ENCODE measurements at regions not wholly inside any gene's neighbourhood (a gene's known extent, or its start where the extent isn't known, plus 50 kb on each side); places are given as distances from the start of the nearest gene placed in this dataset.

- H3K4me3 ChIP-seq (ENCODE audit: low read depth in 2 of 2, low read length in 2 of 2) = no peak overlapping the region
- no peaks in the 10 kb centered on the region for H3K27me3 ChIP-seq (ENCODE audit: control insufficient read depth, insufficient read depth, low read length)
- POLR2A ChIA-PET = no interaction called here
- H3K36me3 ChIP-seq (ENCODE audit: control insufficient read depth, insufficient read depth, low read length) = no peaks in the 10 kb centered on the region
- no TSS peak for BruUV-seq (replicated peaks)
- no peak for ATAC-seq
- no peaks in the 10 kb centered on the region for H3K4me1 ChIP-seq (ENCODE audit: control insufficient read depth, insufficient read depth, low read length)
- TF ChIP-seq CTCF (IDR thresholded peaks at IDR 0.05) (no peak), REST (IDR thresholded peaks at IDR 0.05; ENCODE audit: insufficient read depth in 1 of 2, low read depth in 2 of 2, low read length in 1 of 2) (no peak), TCF7L2 (IDR thresholded peaks at IDR 0.05; ENCODE audit: low read depth, low read length) (no peak), POLR2AphosphoS5 (IDR thresholded peaks at IDR 0.05; ENCODE audit: low read depth, low read length) (no peak), SIN3A (IDR thresholded peaks at IDR 0.05; ENCODE audit: borderline replicate concordance, insufficient read depth, low read depth, low read length) (no peak)
- H3K27ac ChIP-seq (ENCODE audit: low read length) = no peak overlapping the region
- intact Hi-C loops (cut with micrococcal nuclease; ENCODE audit: unreplicated experiment) = no loop called here
- no peaks in the 10 kb centered on the region for H3K9me3 ChIP-seq (ENCODE audit: control insufficient read depth, insufficient read depth, low read depth, low read length)
- DNase-seq (ENCODE audit: low read depth, low spot score) = no peak
- in situ Hi-C loops (cut with HindIII; ENCODE audit: low pct_unique_long_range_greater_than_20kb, low sequenced_read_pairs) = no loop called here
- CTCF ChIA-PET = no interaction called here
Observed at GRCh38 chr9:105073147-105073546, 145.2 kb upstream of the ABCA1 start.

- Histone ChIP-seq H3K4me1 (ENCODE audit: control insufficient read depth, insufficient read depth, low read length) (no peaks in the 10 kb centered on the region), H3K4me3 (ENCODE audit: low read depth in 2 of 2, low read length in 2 of 2) (no peak overlapping the region), H3K27ac (ENCODE audit: low read length) (no peak overlapping the region), H3K36me3 (ENCODE audit: control insufficient read depth, insufficient read depth, low read length) (no peaks in the 10 kb centered on the region), H3K9me3 (ENCODE audit: control insufficient read depth, insufficient read depth, low read depth, low read length) (no peaks in the 10 kb centered on the region), H3K27me3 (ENCODE audit: control insufficient read depth, insufficient read depth, low read length) (no peaks in the 10 kb centered on the region)
- ATAC-seq (no peak), DNase-seq (ENCODE audit: low read depth, low spot score) (no peak)
- no peak for TF ChIP-seq CTCF (IDR thresholded peaks at IDR 0.05)
- no peak for TF ChIP-seq POLR2AphosphoS5 (IDR thresholded peaks at IDR 0.05; ENCODE audit: low read depth, low read length)
- no peak for TF ChIP-seq SIN3A (IDR thresholded peaks at IDR 0.05; ENCODE audit: borderline replicate concordance, insufficient read depth, low read depth, low read length)
- no peak for TF ChIP-seq REST (IDR thresholded peaks at IDR 0.05; ENCODE audit: insufficient read depth in 1 of 2, low read depth in 2 of 2, low read length in 1 of 2)
- TF ChIP-seq TCF7L2 (IDR thresholded peaks at IDR 0.05; ENCODE audit: low read depth, low read length) = no peak
- intact Hi-C loops (cut with micrococcal nuclease; ENCODE audit: unreplicated experiment) = no loop called here
- BruUV-seq (replicated peaks) = no TSS peak
- POLR2A ChIA-PET = interaction anchor here (0.6 kb wide), 1 partner anchor 12 kb away, joined by 6 read pairs; no protein-coding TSS in a partner anchor
- CTCF ChIA-PET = no interaction called here
- in situ Hi-C loops (cut with HindIII; ENCODE audit: low pct_unique_long_range_greater_than_20kb, low sequenced_read_pairs) = no loop called here
Observed at GRCh38 chr9:105074491-105074890, 146.5 kb upstream of the ABCA1 start.
